IPS DF 6.9 (cell line): ENCODE measurements at regions not wholly inside any gene's neighbourhood (a gene's known extent, or its start where the extent isn't known, plus 50 kb on each side); places are given as distances from the start of the nearest gene placed in this dataset.

Experiments
- DNase-seq: peaks from one replicate; pipeline ENCODE4 v3.0.0-alpha.2; 2013; ENCODE audit warnings: low read depth, low spot score
- H3K27ac ChIP-seq: one replicate; pipeline ENCODE4 v1.5.1; 2013; ENCODE audit warnings: low read length, control low read depth
- H3K27me3 ChIP-seq: 2 replicates; pipeline ENCODE4 v1.6.1; 2013; ENCODE audit warnings: mild to moderate bottlenecking, low read length; ENCODE audit not compliant: control insufficient read depth, insufficient read depth
- H3K36me3 ChIP-seq: 2 replicates; pipeline ENCODE4 v1.6.1; 2013; ENCODE audit warnings: low read length; ENCODE audit not compliant: control insufficient read depth, insufficient read depth
- H3K4me1 ChIP-seq: 2 replicates; pipeline ENCODE4 v1.6.1; 2013; ENCODE audit warnings: low read length; ENCODE audit not compliant: control insufficient read depth, insufficient read depth
- H3K4me3 ChIP-seq: 2 replicates; pipeline ENCODE4 v1.5.1; 2013; ENCODE audit warnings: mild to moderate bottlenecking, low read length
- H3K9me3 ChIP-seq: 2 replicates; pipeline ENCODE4 v1.6.1; 2013; ENCODE audit warnings: low read length, inconsistent platforms; ENCODE audit not compliant: control insufficient read depth, insufficient read depth
- WGBS: extraction: QIAGEN DNeasy Blood & Tissue Kit; methylation state at CpG from one replicate; pipeline ENCODE4 v1.1.7; 2013; ENCODE audit warnings: mixed read lengths, missing lambda C conversion rate; ENCODE audit not compliant: insufficient read length, insufficient coverage; 5-methylcytosine and 5-hydroxymethylcytosine counted together

GRCh38 chr14:105805701-105806100 lies 279.3 kb downstream of the TMEM121 start:
- Histone ChIP-seq H3K9me3 (peaks cover 7% of the 10 kb centered on the region), H3K4me3 (no peak overlapping the region), H3K4me1 (no peaks in the 10 kb centered on the region), H3K36me3 (no peaks in the 10 kb centered on the region), H3K27ac (no peak overlapping the region), H3K27me3 (no peaks in the 10 kb centered on the region)
- no peak for DNase-seq

- Histone ChIP-seq H3K4me3 (no peak overlapping the region), H3K27ac (no peak overlapping the region), H3K9me3 (peaks cover 9% of the 10 kb centered on the region), H3K4me1 (no peaks in the 10 kb centered on the region), H3K27me3 (no peaks in the 10 kb centered on the region), H3K36me3 (no peaks in the 10 kb centered on the region)
- WGBS = no CpG with 5 or more reads among the region's 3 CpGs
- no peak for DNase-seq
These were observed 280.2 kb downstream of the TMEM121 start for GRCh38 chr14:105806568-105806967.

GRCh38 chr14:105817971-105818711 lies 291.8 kb downstream of the TMEM121 start:
- no peak overlapping the region for H3K4me3 ChIP-seq
- no peak for DNase-seq
- H3K36me3 ChIP-seq = no peaks in the 10 kb centered on the region
- no CpG with 5 or more reads among the region's 21 CpGs for WGBS
- no peaks in the 10 kb centered on the region for H3K27me3 ChIP-seq
- H3K9me3 ChIP-seq = peaks cover 17% of the 10 kb centered on the region
- H3K4me1 ChIP-seq = no peaks in the 10 kb centered on the region
- H3K27ac ChIP-seq = no peak overlapping the region

GRCh38 chr14:105818712-105819005 lies 292.3 kb downstream of the TMEM121 start:
- no CpG with 5 or more reads among the region's 11 CpGs for WGBS
- H3K27ac ChIP-seq = no peak overlapping the region
- peaks cover 17% of the 10 kb centered on the region for H3K9me3 ChIP-seq
- no peaks in the 10 kb centered on the region for H3K27me3 ChIP-seq
- H3K4me1 ChIP-seq = no peaks in the 10 kb centered on the region
- H3K4me3 ChIP-seq = no peak overlapping the region
- no peaks in the 10 kb centered on the region for H3K36me3 ChIP-seq
- no peak for DNase-seq

- H3K9me3 ChIP-seq = peaks cover 3% of the 10 kb centered on the region
- DNase-seq = no peak
- H3K4me3 ChIP-seq = no peak overlapping the region
- H3K27ac ChIP-seq = no peak overlapping the region
- H3K27me3 ChIP-seq = no peaks in the 10 kb centered on the region
- no CpG with 5 or more reads among the region's 6 CpGs for WGBS
- no peaks in the 10 kb centered on the region for H3K36me3 ChIP-seq
- H3K4me1 ChIP-seq = no peaks in the 10 kb centered on the region
These were observed 303.8 kb downstream of the TMEM121 start for GRCh38 chr14:105830171-105830570.

- no peak for DNase-seq
- Histone ChIP-seq H3K27me3 (no peaks in the 10 kb centered on the region), H3K4me1 (no peaks in the 10 kb centered on the region), H3K27ac (no peak overlapping the region), H3K36me3 (no peaks in the 10 kb centered on the region), H3K4me3 (no peak overlapping the region), H3K9me3 (peaks cover 41% of the 10 kb centered on the region)
- WGBS = no CpG with 5 or more reads among the region's 11 CpGs
These were observed 309.8 kb downstream of the TMEM121 start for GRCh38 chr14:105836160-105836559.

- H3K9me3 ChIP-seq = peaks cover 45% of the 10 kb centered on the region
- H3K4me1 ChIP-seq = no peaks in the 10 kb centered on the region
- no CpG with 5 or more reads among the region's 10 CpGs for WGBS
- DNase-seq = no peak
- no peaks in the 10 kb centered on the region for H3K27me3 ChIP-seq
- H3K4me3 ChIP-seq = no peak overlapping the region
- H3K27ac ChIP-seq = no peak overlapping the region
- no peaks in the 10 kb centered on the region for H3K36me3 ChIP-seq
These were observed 310.3 kb downstream of the TMEM121 start for GRCh38 chr14:105836730-105837129.

- Histone ChIP-seq H3K27ac (no peak overlapping the region), H3K36me3 (no peaks in the 10 kb centered on the region), H3K4me1 (no peaks in the 10 kb centered on the region), H3K4me3 (no peak overlapping the region), H3K9me3 (peaks cover 48% of the 10 kb centered on the region), H3K27me3 (no peaks in the 10 kb centered on the region)
- WGBS = no CpG with 5 or more reads among the region's 20 CpGs
- no peak for DNase-seq
These were observed 311.1 kb downstream of the TMEM121 start for GRCh38 chr14:105837349-105838063.

GRCh38 chr14:105838107-105838506 lies 311.7 kb downstream of the TMEM121 start:
- Histone ChIP-seq H3K4me1 (no peaks in the 10 kb centered on the region), H3K27me3 (no peaks in the 10 kb centered on the region), H3K36me3 (no peaks in the 10 kb centered on the region), H3K27ac (no peak overlapping the region), H3K4me3 (no peak overlapping the region), H3K9me3 (peaks cover 48% of the 10 kb centered on the region)
- no CpG with 5 or more reads among the region's 11 CpGs for WGBS
- DNase-seq = no peak

- no peaks in the 10 kb centered on the region for H3K4me1 ChIP-seq
- WGBS = no CpG with 5 or more reads among the region's 15 CpGs
- no peak overlapping the region for H3K27ac ChIP-seq
- no peak for DNase-seq
- no peaks in the 10 kb centered on the region for H3K27me3 ChIP-seq
- no peak overlapping the region for H3K4me3 ChIP-seq
- H3K36me3 ChIP-seq = no peaks in the 10 kb centered on the region
- peaks cover 55% of the 10 kb centered on the region for H3K9me3 ChIP-seq
These were observed 312.4 kb downstream of the TMEM121 start for GRCh38 chr14:105838591-105839424.
